H1 (cell line): ENCODE measurements at regions not wholly inside any gene's neighbourhood (a gene's known extent, or its start where the extent isn't known, plus 50 kb on each side); places are given as distances from the start of the nearest gene placed in this dataset.

Experiments used
- CTCF ChIA-PET: fragments of 300-600 bp; sonication (Branson Sonifier 250); formaldehyde crosslinking; loops from one replicate; lab custom pipeline; 2021; ENCODE audit not compliant: partially characterized antibody; lab: Charles Lee
- POLR2A ChIA-PET: fragments of 300-600 bp; sonication (Branson Sonifier 250); formaldehyde crosslinking; loops from one replicate; lab custom pipeline; 2021; ENCODE audit warnings: inconsistent platforms; ENCODE audit not compliant: partially characterized antibody; lab: Charles Lee
- DNase-seq, 2 experiments: peaks; one replicate each; pipeline versions ENCODE4 v3.0.0 to v3.0.0-alpha.2; 2010 to 2022; ENCODE audit warnings: low spot score in 2 of 2, low read depth in 1 of 2, mixed read lengths in 1 of 2
- FAIRE-seq: peaks from 2 replicates; lab custom pipeline; 2011; peaks lifted over from hg19 to GRCh38; lab: Jason Lieb, UNC
- H2AFZ ChIP-seq: 2 replicates; pipeline ENCODE4 v1.8.1; 2012; ENCODE audit warnings: low read length, inconsistent platforms
- H2AK5ac ChIP-seq: 2 replicates; pipeline ENCODE4 v1.6.1; 2013; ENCODE audit warnings: low read depth, low read length
- H2BK120ac ChIP-seq: replicated peaks from 2 replicates; pipeline ENCODE3; 2013; ENCODE audit warnings: low read depth, low read length, inconsistent platforms
- H2BK12ac ChIP-seq: 2 replicates; pipeline ENCODE4 v1.6.1; 2013; ENCODE audit warnings: low read depth, low read length
- H2BK15ac ChIP-seq: 2 replicates; pipeline ENCODE4 v1.6.1; 2013; ENCODE audit warnings: low read length
- H2BK20ac ChIP-seq: 2 replicates; pipeline ENCODE4 v1.6.1; 2013; ENCODE audit warnings: low read length
- H2BK5ac ChIP-seq: 2 replicates; pipeline ENCODE4 v1.6.1; 2013; ENCODE audit warnings: low read depth, low read length
- H3K14ac ChIP-seq: 2 replicates; pipeline ENCODE4 v1.6.1; 2013; ENCODE audit warnings: inconsistent platforms; ENCODE audit not compliant: insufficient read length
- H3K18ac ChIP-seq: 2 replicates; pipeline ENCODE4 v1.6.1; 2013; ENCODE audit warnings: low read length; ENCODE audit errors: extremely low read depth
- H3K23ac ChIP-seq: 2 replicates; pipeline ENCODE4 v1.6.1; 2013; ENCODE audit warnings: inconsistent platforms; ENCODE audit not compliant: insufficient read length
- H3K23me2 ChIP-seq: 2 replicates; pipeline ENCODE4 v1.6.1; 2013; ENCODE audit warnings: low read depth, low read length
- H3K27ac ChIP-seq: 2 replicates; pipeline ENCODE4 v1.6.1; 2011; ENCODE audit warnings: low read depth, low read length, inconsistent platforms
- H3K27me3 ChIP-seq, 4 experiments: replicated peaks in 1 of 4; 1 replicate in 1 of 4; 2 replicates in 3 of 4; pipeline versions ENCODE4 v1.6.1 to v1.8.1; 2011 to 2013; ENCODE audit warnings: low read length in 3 of 4, mild to moderate bottlenecking in 3 of 4, inconsistent platforms in 2 of 4, mixed read lengths in 2 of 4, moderate library complexity in 1 of 4; ENCODE audit not compliant: control insufficient read depth in 3 of 4, insufficient read depth in 3 of 4; ENCODE audit errors: extremely low read depth in 1 of 4
- H3K36me3 ChIP-seq, 4 experiments: 2 replicates each; pipeline versions ENCODE4 v1.6.1 to v1.8.1; 2011 to 2013; ENCODE audit warnings: mild to moderate bottlenecking in 4 of 4, low read length in 3 of 4, moderate library complexity in 2 of 4, control low read depth in 1 of 4, inconsistent platforms in 1 of 4; ENCODE audit not compliant: insufficient read depth in 4 of 4, control insufficient read depth in 2 of 4
- H3K4ac ChIP-seq: replicated peaks from 2 replicates; pipeline ENCODE3; 2013; ENCODE audit warnings: low read length, low read depth, mixed read lengths, inconsistent platforms; ENCODE audit not compliant: insufficient read length
- H3K4me1 ChIP-seq, 4 experiments: replicated peaks in 1 of 4; 1 replicate in 1 of 4; 2 replicates in 3 of 4; pipeline versions ENCODE4 v1.6.1 to v1.8.1; 2011 to 2013; ENCODE audit warnings: low read length in 3 of 4, inconsistent platforms in 2 of 4, mixed read lengths in 1 of 4; ENCODE audit not compliant: insufficient read depth in 4 of 4, control insufficient read depth in 3 of 4
- H3K4me2 ChIP-seq, 2 experiments: 2 replicates each; pipeline versions ENCODE4 v1.6.1 to v1.8.1; 2011 to 2013; ENCODE audit warnings: low read depth in 2 of 2, low read length in 2 of 2, control low read depth in 1 of 2, inconsistent platforms in 1 of 2, mild to moderate bottlenecking in 1 of 2; ENCODE audit not compliant: insufficient read depth in 1 of 2
- H3K4me3 ChIP-seq, 4 experiments: fragments of 200-600, 300-600 bp in 1 of 4; sonication (generic), shearing (Covaris generic), sonication (Bioruptor Twin) in 1 of 4; 2 replicates each; pipeline versions ENCODE4 v1.5.1 to v1.8.1; 2011 to 2016; ENCODE audit warnings: low read length in 4 of 4, low read depth in 3 of 4, control low read depth in 2 of 4, inconsistent platforms in 2 of 4, mild to moderate bottlenecking in 2 of 4, mixed read lengths in 1 of 4, moderate library complexity in 1 of 4; ENCODE audit not compliant: insufficient read depth in 2 of 4; ENCODE audit errors: extremely low read depth in 1 of 4
- H3K56ac ChIP-seq: replicated peaks from 2 replicates; pipeline ENCODE3; 2013; ENCODE audit warnings: low read depth, mild to moderate bottlenecking, mixed read lengths, low read length, inconsistent platforms; ENCODE audit not compliant: insufficient read length
- H3K79me1 ChIP-seq: 2 replicates; pipeline ENCODE4 v1.6.1; 2013; ENCODE audit warnings: low read depth, low read length, control low read depth
- H3K79me2 ChIP-seq, 2 experiments: 2 replicates each; pipeline versions ENCODE4 v1.6.1 to v1.8.1; 2012 to 2013; ENCODE audit warnings: low read length in 2 of 2, mild to moderate bottlenecking in 2 of 2, inconsistent platforms in 1 of 2; ENCODE audit not compliant: insufficient read depth in 2 of 2, control insufficient read depth in 1 of 2
- H3K9ac ChIP-seq, 4 experiments: replicated peaks in 1 of 4; 1 replicate in 1 of 4; 2 replicates in 3 of 4; pipeline versions ENCODE4 v1.6.1 to v1.8.1; 2011 to 2013; ENCODE audit warnings: low read depth in 3 of 4, low read length in 3 of 4, control low read depth in 2 of 4, mild to moderate bottlenecking in 2 of 4, moderate library complexity in 2 of 4, inconsistent platforms in 1 of 4; ENCODE audit errors: extremely low read depth in 1 of 4
- H3K9me3 ChIP-seq, 2 experiments: 2 replicates each; pipeline versions ENCODE4 v1.6.1 to v1.8.1; 2012 to 2013; ENCODE audit warnings: mild to moderate bottlenecking in 2 of 2, moderate library complexity in 2 of 2, control low read depth in 1 of 2, inconsistent platforms in 1 of 2, low read depth in 1 of 2, low read length in 1 of 2, mixed read lengths in 1 of 2; ENCODE audit not compliant: insufficient read depth in 2 of 2
- H4K20me1 ChIP-seq, 2 experiments: replicated peaks in 1 of 2; 2 replicates each; pipeline versions ENCODE3 to v1.8.1; 2011 to 2013; ENCODE audit warnings: inconsistent platforms in 2 of 2, low read length in 2 of 2, mild to moderate bottlenecking in 1 of 2; ENCODE audit not compliant: insufficient read depth in 2 of 2, control insufficient read depth in 1 of 2
- H4K5ac ChIP-seq: 2 replicates; pipeline ENCODE4 v1.6.1; 2013; ENCODE audit warnings: low read length, low read depth, mixed read lengths, inconsistent platforms; ENCODE audit not compliant: insufficient read length
- H4K8ac ChIP-seq: 2 replicates; pipeline ENCODE4 v1.8.0; 2013; ENCODE audit warnings: mild to moderate bottlenecking, moderate library complexity, low read length, inconsistent platforms; ENCODE audit not compliant: insufficient read depth; ENCODE audit errors: extremely low read depth
- H4K91ac ChIP-seq: replicated peaks from 2 replicates; pipeline ENCODE3; 2013; ENCODE audit warnings: low read length, mixed read lengths, inconsistent platforms; ENCODE audit not compliant: insufficient read length
- ASH2L ChIP-seq: fragments of 200-600, 300-600 bp; sonication (generic); IDR thresholded peaks from one replicate; pipeline ENCODE4 v1.7.1; 2017; ENCODE audit warnings: low read length
- ATF3 ChIP-seq: IDR thresholded peaks from 2 replicates; pipeline ENCODE4 v1.6.1; 2011; ENCODE audit warnings: low read depth, mild to moderate bottlenecking, low read length; ENCODE audit not compliant: insufficient read depth
- BCL11A ChIP-seq, 2 experiments: IDR thresholded peaks; one replicate each; pipeline ENCODE4 v1.6.1; 2011; ENCODE audit warnings: low read depth in 2 of 2, low read length in 2 of 2, mild to moderate bottlenecking in 2 of 2
- CHD1 ChIP-seq: IDR thresholded peaks from 2 replicates; pipeline ENCODE4 v1.6.1; 2012; ENCODE audit warnings: low read depth, low read length, improper control_type of control experiment
- CREB1 ChIP-seq: IDR thresholded peaks from 2 replicates; pipeline ENCODE4 v1.6.1; 2012; ENCODE audit warnings: inconsistent platforms
- EGR1 ChIP-seq: IDR thresholded peaks from 2 replicates; pipeline ENCODE4 v1.6.1; 2011; ENCODE audit warnings: low read depth, low read length, borderline replicate concordance
- FOSL1 ChIP-seq: IDR thresholded peaks from 2 replicates; pipeline ENCODE4 v1.6.1; 2011; ENCODE audit warnings: mild to moderate bottlenecking, low read depth, low read length, moderate library complexity; ENCODE audit not compliant: insufficient read depth
- KDM4A ChIP-seq: IDR thresholded peaks from one replicate; pipeline ENCODE4 v1.7.1; 2012; ENCODE audit warnings: low read depth, mild to moderate bottlenecking, moderate library complexity, low read length, inconsistent platforms; ENCODE audit not compliant: severe bottlenecking
- MAX ChIP-seq: IDR thresholded peaks from 2 replicates; pipeline ENCODE4 v1.6.1; 2012; ENCODE audit warnings: inconsistent platforms
- RBBP5 ChIP-seq: IDR thresholded peaks from 2 replicates; pipeline ENCODE4 v1.7.1; 2012; ENCODE audit warnings: low read depth, mild to moderate bottlenecking, inconsistent platforms, low read length, moderate library complexity, borderline replicate concordance
- SAP30 ChIP-seq: fragments of 300-600 bp; sonication (generic); IDR thresholded peaks from 2 replicates; pipeline ENCODE4 v1.7.1; 2012; ENCODE audit warnings: low read length, moderate library complexity, mild to moderate bottlenecking, inconsistent platforms; ENCODE audit not compliant: insufficient read depth, insufficient replicate concordance
- SUZ12 ChIP-seq: fragments of 200-600 bp; sonication (generic); IDR thresholded peaks from 2 replicates; pipeline ENCODE4 v1.6.1; 2012; ENCODE audit warnings: mild to moderate bottlenecking, inconsistent platforms, low read length, moderate library complexity, mixed read lengths
- WGBS, 2 experiments: shearing (Covaris generic) in 1 of 2; methylation state at CpG; one replicate each; pipeline versions ENCODE4 v1.1.6 to v1.1.7; 2013 to 2015; ENCODE audit warnings: low lambda C conversion rate in 2 of 2, mixed read lengths in 2 of 2, inconsistent platforms in 1 of 2, low coverage in 1 of 2, missing lambda C conversion rate in 1 of 2; ENCODE audit not compliant: insufficient replicate concordance in 2 of 2, insufficient coverage in 1 of 2, insufficient read length in 1 of 2; ENCODE audit errors: extremely low coverage in 1 of 2, missing lambda C conversion rate in 1 of 2; 5-methylcytosine and 5-hydroxymethylcytosine counted together

GRCh38 chr3:194808640-194809097, 123.0 kb downstream of the FAM43A start:
- Histone ChIP-seq H3K18ac (no peak overlapping the region), H3K4me2 (no peak overlapping the region), H4K8ac (no peak overlapping the region), H4K20me1 (no peaks in the 10 kb centered on the region), H3K56ac (no peak overlapping the region), H2BK5ac (no peak overlapping the region), H3K27me3 (no peaks in the 10 kb centered on the region), H2AK5ac (no peak overlapping the region), H4K91ac (no peak overlapping the region), H3K4me3 (no peak overlapping the region), H2BK120ac (no peak overlapping the region), H3K23me2 (no peaks in the 10 kb centered on the region), H3K36me3 (no peaks in the 10 kb centered on the region), H3K23ac (no peak overlapping the region), H4K5ac (no peak overlapping the region), H2BK20ac (no peak overlapping the region), H3K27ac (no peak overlapping the region), H3K79me1 (no peaks in the 10 kb centered on the region), H2BK15ac (no peak overlapping the region), H2BK12ac (no peak overlapping the region), H3K4ac (no peak overlapping the region), H3K9ac (no peak overlapping the region), H3K14ac (no peak overlapping the region), H3K9me3 (no peaks in the 10 kb centered on the region), H3K4me1 (peaks cover 0 to 5% (median 0%) of the 10 kb centered on the region in 4 experiments; a peak in 2 of 7 replicates), H3K79me2 (no peaks in the 10 kb centered on the region), H2AFZ (no peak overlapping the region)
- DNase-seq (no peak), FAIRE-seq (no peak)
- 86% methylated on average over 3 of the region's 3 CpGs; no CpG with 5 or more reads in 1 of the 2 experiments for WGBS, 2 experiments
- ChIA-PET CTCF (interaction anchor here (0.8 kb wide), 1 partner anchor 29 kb away, joined by 3 read pairs; no protein-coding TSS in a partner anchor), POLR2A (interaction anchor here (0.7 kb wide), 1 partner anchor 14 kb away, joined by 3 read pairs; no protein-coding TSS in a partner anchor)
- TF ChIP-seq KDM4A (no peak), SUZ12 (no peak), CREB1 (no peak), BCL11A (IDR thresholded peaks at IDR 0.05; ENCODE audit: low read depth in 2 of 2, low read length in 2 of 2) (no peak), FOSL1 (no peak), SAP30 (no peak), EGR1 (no peak), CHD1 (no peak), RBBP5 (no peak), ASH2L (no peak), MAX (no peak), ATF3 (no peak)
